ENCODE measurements at regions not wholly inside any gene's neighbourhood (a gene's known extent, or its start where the extent isn't known, plus 50 kb on each side); places are given as distances from the start of the nearest gene placed in this dataset.

DNA sequence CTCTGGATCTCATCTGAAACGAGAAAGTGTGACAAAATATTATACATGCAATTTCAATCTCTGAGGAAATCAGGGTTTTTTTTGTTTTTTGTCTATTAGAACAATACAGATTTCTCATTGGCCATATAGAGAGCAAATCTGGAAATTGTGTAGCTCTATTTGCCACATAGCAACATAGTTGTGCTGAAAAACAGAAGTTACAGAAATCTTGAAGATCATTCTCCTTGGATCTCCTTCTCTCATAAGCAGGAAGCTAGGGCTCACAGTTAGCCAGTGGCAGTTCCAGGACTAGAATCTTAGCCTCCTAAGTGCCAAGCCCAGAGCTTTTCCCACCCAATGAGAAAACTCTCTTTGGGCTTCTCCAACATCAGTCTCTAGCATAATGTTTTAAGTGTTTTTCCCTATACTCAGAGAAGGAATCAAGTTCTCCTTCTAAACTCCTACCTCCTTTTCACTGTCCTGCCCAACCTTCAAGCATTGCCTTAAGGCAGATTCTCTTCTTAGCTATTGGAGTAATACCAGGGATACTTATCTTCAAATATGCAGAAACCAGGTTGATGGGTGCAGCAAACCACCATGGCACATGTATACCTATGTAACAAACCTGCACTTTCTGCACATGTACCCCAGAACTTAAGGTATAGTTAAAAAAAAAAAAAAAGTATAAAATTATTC, 211.6 kb downstream of the ALDH8A1 start:
- TF ChIP-seq, protein P1, sequence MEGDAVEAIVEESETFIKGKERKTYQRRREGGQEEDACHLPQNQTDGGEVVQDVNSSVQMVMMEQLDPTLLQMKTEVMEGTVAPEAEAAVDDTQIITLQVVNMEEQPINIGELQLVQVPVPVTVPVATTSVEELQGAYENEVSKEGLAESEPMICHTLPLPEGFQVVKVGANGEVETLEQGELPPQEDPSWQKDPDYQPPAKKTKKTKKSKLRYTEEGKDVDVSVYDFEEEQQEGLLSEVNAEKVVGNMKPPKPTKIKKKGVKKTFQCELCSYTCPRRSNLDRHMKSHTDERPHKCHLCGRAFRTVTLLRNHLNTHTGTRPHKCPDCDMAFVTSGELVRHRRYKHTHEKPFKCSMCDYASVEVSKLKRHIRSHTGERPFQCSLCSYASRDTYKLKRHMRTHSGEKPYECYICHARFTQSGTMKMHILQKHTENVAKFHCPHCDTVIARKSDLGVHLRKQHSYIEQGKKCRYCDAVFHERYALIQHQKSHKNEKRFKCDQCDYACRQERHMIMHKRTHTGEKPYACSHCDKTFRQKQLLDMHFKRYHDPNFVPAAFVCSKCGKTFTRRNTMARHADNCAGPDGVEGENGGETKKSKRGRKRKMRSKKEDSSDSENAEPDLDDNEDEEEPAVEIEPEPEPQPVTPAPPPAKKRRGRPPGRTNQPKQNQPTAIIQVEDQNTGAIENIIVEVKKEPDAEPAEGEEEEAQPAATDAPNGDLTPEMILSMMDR (conservative IDR thresholded peaks at IDR 0.05 in 1 of 2, IDR thresholded peaks at IDR 0.05 in 1 of 2; ENCODE audit: low read depth in 1 of 2, low read length in 2 of 2): no peak
- TF ChIP-seq EZH2 (IDR thresholded peaks at IDR 0.05; ENCODE audit: low read length, missing control alignments): no peak
